Kidney (tissue), 13 donors: ENCODE measurements at regions not wholly inside any gene's neighbourhood (a gene's known extent, or its start where the extent isn't known, plus 50 kb on each side); places are given as distances from the start of the nearest gene placed in this dataset.
A peak's percentile ranks its signal among the peaks of the same experiment; 100 is the strongest.

ENCODE experiments used
- DNase-seq, 5 donors: peaks; one replicate each; pipeline ENCODE4 v3.0.0-alpha.2; 2013 to 2020
- FAIRE-seq: peaks from 2 replicates; lab custom pipeline; 2012; peaks lifted over from hg19 to GRCh38; lab: Jason Lieb, UNC
- H3K27ac ChIP-seq, 2 donors: one replicate each; pipeline ENCODE4 v1.7.0; 2013; ENCODE audit warnings: low read depth in 2 of 2, low read length in 2 of 2, inconsistent platforms in 1 of 2
- H3K27me3 ChIP-seq: one replicate; pipeline ENCODE4 v1.7.1; 2013; ENCODE audit warnings: low read length, inconsistent platforms; ENCODE audit not compliant: control insufficient read depth, insufficient read depth
- H3K36me3 ChIP-seq, 3 donors: one replicate each; pipeline versions ENCODE4 v1.7.0 to v1.7.1; 2013; ENCODE audit warnings: low read length in 3 of 3, control low read depth in 1 of 3, inconsistent platforms in 1 of 3; ENCODE audit not compliant: insufficient read depth in 3 of 3, control insufficient read depth in 2 of 3
- H3K4me1 ChIP-seq, 3 donors: one replicate each; pipeline versions ENCODE4 v1.7.0 to v1.7.1; 2013; ENCODE audit warnings: low read length in 3 of 3, inconsistent platforms in 1 of 3, low read depth in 1 of 3; ENCODE audit not compliant: control insufficient read depth in 2 of 3, insufficient read depth in 2 of 3
- H3K4me3 ChIP-seq, 3 donors: one replicate each; pipeline versions ENCODE4 v1.7.0 to v1.8.1; 2013; ENCODE audit warnings: low read length in 3 of 3, control low read depth in 1 of 3, inconsistent platforms in 1 of 3
- H3K9ac ChIP-seq, 3 donors: one replicate each; pipeline versions ENCODE4 v1.7.0 to v1.7.1; 2013; ENCODE audit warnings: low read length in 3 of 3, control low read depth in 1 of 3, inconsistent platforms in 1 of 3
- H3K9me3 ChIP-seq, 3 donors: one replicate each; pipeline versions ENCODE4 v1.7.0 to v1.7.1; 2013; ENCODE audit warnings: low read length in 3 of 3, control low read depth in 1 of 3, inconsistent platforms in 1 of 3; ENCODE audit not compliant: control insufficient read depth in 2 of 3, insufficient read depth in 1 of 3
- CTCF ChIP-seq: IDR thresholded peaks from 3 replicates; pipeline ENCODE4 v1.5.1; 2012; ENCODE audit warnings: mild to moderate bottlenecking, moderate library complexity, borderline replicate concordance; ENCODE audit not compliant: insufficient read depth; ENCODE audit errors: extremely low read depth
- intact Hi-C: fragments of 100-400 bp; cut with DNase I; formaldehyde crosslinking; loops from one replicate; pipeline ENCODE4 v1.11.1; 2022
- donor health status: control.
- donor health status: control.
- donor health status: control.
- donor health status: control.
- donor health status: control.
- donor health status: DM: yes; HTN: yes; CAD: no.
- donor health status: Normal renal cell carcinoma (clear cell type).

GRCh38 chr6:141576751-141577150 lies 556.0 kb upstream of the GJE1 start:
- no peaks in the 10 kb centered on the region for H3K27me3 ChIP-seq
- H3K36me3 ChIP-seq, result no peaks in the 10 kb centered on the region
- TF ChIP-seq CTCF, result no peak
- DNase-seq (no peak), FAIRE-seq (no peak)
- H3K4me3 ChIP-seq, result no peak overlapping the region
- no peak overlapping the region for H3K27ac ChIP-seq
- no peak overlapping the region for H3K9ac ChIP-seq
- no peaks in the 10 kb centered on the region for H3K9me3 ChIP-seq
- no peaks in the 10 kb centered on the region for H3K4me1 ChIP-seq
- intact Hi-C loops, result no loop called here

- DNase-seq, result peak in 4 of 5 donors; percentile 58 to 96 (median 82)
- peaks cover 0 to 3% (median 0%) of the 10 kb centered on the region in 3 donors for H3K4me1 ChIP-seq
- peak overlapping the region in 2 of 3 donors; percentile 39 to 56 for H3K9ac ChIP-seq
- peak overlapping the region; percentile 55 to 63 (median 63) for H3K4me3 ChIP-seq
- peak; percentile 93 for TF ChIP-seq CTCF
- intact Hi-C loops, result no loop called here
- no peaks in the 10 kb centered on the region for H3K27me3 ChIP-seq
- FAIRE-seq, result peak; percentile 93
- H3K36me3 ChIP-seq, result no peaks in the 10 kb centered on the region
- H3K9me3 ChIP-seq, result no peaks in the 10 kb centered on the region
- H3K27ac ChIP-seq, result peak overlapping the region in 1 of 2 donors; percentile 0
Measured at GRCh38 chr6:141562851-141563763, 569.6 kb upstream of the GJE1 start.

- Histone ChIP-seq H3K9me3 (no peaks in the 10 kb centered on the region), H3K27me3 (no peaks in the 10 kb centered on the region), H3K9ac (peak overlapping the region; percentile 33 to 56 (median 39)), H3K4me3 (peak overlapping the region; percentile 55 to 63 (median 63)), H3K36me3 (no peaks in the 10 kb centered on the region), H3K27ac (peak overlapping the region in 1 of 2 donors; percentile 0), H3K4me1 (peaks cover 0 to 3% (median 0%) of the 10 kb centered on the region in 3 donors)
- FAIRE-seq (no peak), DNase-seq (peak; percentile 18 to 76 (median 36))
- intact Hi-C loops, result no loop called here
- no peak for TF ChIP-seq CTCF
Measured at GRCh38 chr6:141562186-141562811, 570.4 kb upstream of the GJE1 start.
